ENCODE measurements at regions not wholly inside any gene's neighbourhood (a gene's known extent, or its start where the extent isn't known, plus 50 kb on each side); places are given as distances from the start of the nearest gene placed in this dataset.

GRCh38 chr13:76222511-76222910 is 586.4 kb downstream of the LMO7 start:
- Histone ChIP-seq H3K9ac (ENCODE audit: low read depth in 1 of 2, low read length in 2 of 2) (no peak overlapping the region), H3K27me3 (ENCODE audit: control insufficient read depth in 4 of 4, insufficient read depth in 4 of 4, low read length in 3 of 4) (peaks cover 0 to 3% (median 0%) of the 10 kb centered on the region in 4 donors), H3K36me3 (ENCODE audit: control insufficient read depth in 4 of 4, insufficient read depth in 3 of 4, low read depth in 1 of 4, low read length in 3 of 4) (no peaks in the 10 kb centered on the region), H3K9me3 (ENCODE audit: control insufficient read depth in 4 of 4, low read length in 3 of 4) (no peaks in the 10 kb centered on the region), H3K4me1 (ENCODE audit: control insufficient read depth in 4 of 4, insufficient read depth in 4 of 4, low read length in 3 of 4) (no peaks in the 10 kb centered on the region), H3K27ac (ENCODE audit: low read depth in 1 of 2, low read length in 2 of 2) (no peak overlapping the region), H3K4me3 (ENCODE audit: low read depth in 1 of 3, low read length in 3 of 3) (no peak overlapping the region)
- no peak for TF ChIP-seq EGR1 (IDR thresholded peaks at IDR 0.05; ENCODE audit: low read depth in 2 of 2)
- 38% methylated on average over 2 of the region's 2 CpGs for WGBS
- DNase-seq (ENCODE audit: low spot score) = no peak

GRCh38 chr13:76216729-76217128 is 580.6 kb downstream of the LMO7 start:
- H3K9me3 ChIP-seq (ENCODE audit: control insufficient read depth in 4 of 4, low read length in 3 of 4) = no peaks in the 10 kb centered on the region
- WGBS = 72% methylated on average over 2 of the region's 2 CpGs
- no peak overlapping the region for H3K27ac ChIP-seq (ENCODE audit: low read depth in 1 of 2, low read length in 2 of 2)
- no peak for TF ChIP-seq MAX (IDR thresholded peaks at IDR 0.05)
- TF ChIP-seq EGR1 (IDR thresholded peaks at IDR 0.05; ENCODE audit: low read depth in 2 of 2) = no peak
- no peak for TF ChIP-seq ATF3 (IDR thresholded peaks at IDR 0.05)
- no peak for TF ChIP-seq JUND (IDR thresholded peaks at IDR 0.05)
- TF ChIP-seq RAD21 (IDR thresholded peaks at IDR 0.05) = no peak
- TF ChIP-seq CTCF (IDR thresholded peaks at IDR 0.05; ENCODE audit: low read depth, low read length, missing input control) = no peak
- TF ChIP-seq GABPA (IDR thresholded peaks at IDR 0.05 in 1 of 2, conservative IDR thresholded peaks at IDR 0.05 in 1 of 2) = no peak
- TF ChIP-seq REST (IDR thresholded peaks at IDR 0.05) = no peak
- TF ChIP-seq ZBTB33 (IDR thresholded peaks at IDR 0.05) = no peak
- TF ChIP-seq RXRA (IDR thresholded peaks at IDR 0.05) = no peak
- no peaks in the 10 kb centered on the region for H3K36me3 ChIP-seq (ENCODE audit: control insufficient read depth in 4 of 4, insufficient read depth in 3 of 4, low read depth in 1 of 4, low read length in 3 of 4)
- no peaks in the 10 kb centered on the region for H3K4me1 ChIP-seq (ENCODE audit: control insufficient read depth in 4 of 4, insufficient read depth in 4 of 4, low read length in 3 of 4)
- H3K4me3 ChIP-seq (ENCODE audit: low read depth in 1 of 3, low read length in 3 of 3) = no peak overlapping the region
- H3K27me3 ChIP-seq (ENCODE audit: control insufficient read depth in 4 of 4, insufficient read depth in 4 of 4, low read length in 3 of 4) = no peaks in the 10 kb centered on the region
- DNase-seq (ENCODE audit: low spot score) = no peak
- no peak overlapping the region for H3K9ac ChIP-seq (ENCODE audit: low read depth in 1 of 2, low read length in 2 of 2)

All from liver (tissue), 8 donors.